Skin epidermis (tissue), 12 donors: ENCODE measurements at regions not wholly inside any gene's neighbourhood (a gene's known extent, or its start where the extent isn't known, plus 50 kb on each side); places are given as distances from the start of the nearest gene placed in this dataset.

Experiments
- H3K27ac ChIP-seq, 21 experiments: fragments of 200-600 bp; sonication (generic) in 11 of 21; one replicate each; pipeline ENCODE4 v1.5.0; 2020; ENCODE audit warnings: mild to moderate bottlenecking in 3 of 21, inconsistent platforms in 2 of 21, moderate library complexity in 2 of 21
- H3K4me3 ChIP-seq, 7 experiments: fragments of 200-600 bp; sonication (generic) in 2 of 7; one replicate each; pipeline ENCODE4 v1.5.0; 2020; ENCODE audit warnings: inconsistent platforms in 2 of 7, mild to moderate bottlenecking in 2 of 7, moderate library complexity in 1 of 7

DNA sequence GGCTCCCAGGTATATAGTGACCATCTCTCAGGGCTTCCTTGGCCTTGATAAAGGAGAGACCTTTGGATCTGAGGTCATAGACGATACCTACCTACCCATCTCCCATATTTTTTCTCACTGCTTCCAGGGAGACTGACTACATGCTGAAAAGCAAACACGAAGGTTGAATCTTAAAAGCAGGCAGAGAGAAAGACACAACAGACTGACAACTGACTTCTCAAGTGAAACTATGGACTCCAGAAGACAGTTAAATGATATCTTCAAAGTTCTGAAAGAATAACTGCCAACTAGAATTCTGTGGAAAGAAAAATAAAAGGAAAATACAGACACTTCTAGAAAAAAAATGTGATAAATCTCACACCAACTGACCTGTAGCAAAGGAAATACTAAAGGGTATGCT lies 76.5 kb upstream of the HAAO start:
- Histone ChIP-seq H3K27ac (peak overlapping the region in 2 of 21 experiments; percentile 68 to 79), H3K4me3 (no peak overlapping the region)

DNA sequence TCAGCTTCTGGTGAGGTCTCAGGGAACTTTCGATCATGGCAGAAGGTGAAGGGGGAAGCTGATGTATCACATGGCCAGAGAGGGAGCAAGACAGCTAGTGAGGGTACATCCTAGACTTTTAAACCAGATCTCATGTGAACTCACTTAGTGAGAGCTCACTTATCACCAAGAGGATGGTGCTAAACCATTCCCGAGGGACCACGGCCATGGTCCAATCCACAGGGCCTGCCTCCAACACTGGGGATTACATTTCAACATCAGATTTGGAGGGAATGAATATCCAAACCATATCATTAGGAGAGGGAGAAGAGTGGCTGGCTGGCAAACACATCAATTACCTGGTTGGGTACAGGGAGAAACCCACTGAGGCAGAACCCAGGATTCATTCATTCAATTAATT lies 75.7 kb upstream of the HAAO start:
- Histone ChIP-seq H3K4me3 (no peak overlapping the region), H3K27ac (peak overlapping the region in 10 of 21 experiments; percentile 28 to 82 (median 57))

DNA sequence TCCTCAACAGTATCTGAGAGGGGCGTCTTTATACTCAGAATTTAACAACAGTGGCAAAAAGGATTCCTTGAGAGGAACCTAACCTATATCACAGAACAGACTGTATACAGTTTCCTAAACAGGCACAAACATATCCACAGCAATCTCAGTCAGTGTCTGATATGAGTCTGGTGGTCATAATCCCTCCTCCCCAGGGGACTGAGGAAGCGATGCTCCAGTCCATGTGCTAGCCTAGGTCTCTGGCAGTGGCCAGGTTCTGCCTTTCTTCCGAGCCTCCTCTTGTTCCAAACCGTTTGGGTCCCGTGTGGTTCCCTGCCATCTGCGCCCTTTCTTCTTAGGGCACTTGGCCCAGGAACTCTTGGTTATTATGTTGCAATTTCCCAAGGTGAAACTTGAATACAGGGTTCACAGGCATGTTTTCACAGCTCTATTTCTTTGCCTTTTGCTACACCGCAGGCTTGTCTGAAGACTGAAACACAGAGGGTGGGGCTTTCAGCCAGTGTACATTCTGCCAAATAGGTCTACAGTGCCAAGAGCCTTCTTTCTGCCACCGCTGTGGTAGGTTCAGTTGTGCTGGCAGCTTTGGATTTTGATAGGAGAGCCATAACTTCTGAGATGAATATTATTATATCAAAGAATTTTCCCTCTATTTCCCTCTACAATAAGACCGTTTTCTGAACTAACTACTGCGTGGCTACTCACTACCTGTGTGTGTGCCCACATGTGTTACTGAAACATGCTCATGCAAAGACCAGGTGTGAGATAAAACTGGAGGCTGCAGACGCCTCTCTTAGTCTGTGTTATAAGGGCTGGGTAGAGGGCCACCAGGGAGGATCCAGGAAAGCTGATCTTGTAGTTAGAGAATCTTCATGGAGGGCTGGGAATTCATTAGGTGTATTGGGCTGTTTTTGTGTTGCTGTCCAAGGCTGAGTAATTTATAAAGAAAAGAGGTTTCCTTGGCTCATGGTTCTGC lies 75.0 kb upstream of the HAAO start:
- Histone ChIP-seq H3K4me3 (no peak overlapping the region), H3K27ac (peak overlapping the region in 18 of 21 experiments; percentile 0 to 82 (median 68))

DNA sequence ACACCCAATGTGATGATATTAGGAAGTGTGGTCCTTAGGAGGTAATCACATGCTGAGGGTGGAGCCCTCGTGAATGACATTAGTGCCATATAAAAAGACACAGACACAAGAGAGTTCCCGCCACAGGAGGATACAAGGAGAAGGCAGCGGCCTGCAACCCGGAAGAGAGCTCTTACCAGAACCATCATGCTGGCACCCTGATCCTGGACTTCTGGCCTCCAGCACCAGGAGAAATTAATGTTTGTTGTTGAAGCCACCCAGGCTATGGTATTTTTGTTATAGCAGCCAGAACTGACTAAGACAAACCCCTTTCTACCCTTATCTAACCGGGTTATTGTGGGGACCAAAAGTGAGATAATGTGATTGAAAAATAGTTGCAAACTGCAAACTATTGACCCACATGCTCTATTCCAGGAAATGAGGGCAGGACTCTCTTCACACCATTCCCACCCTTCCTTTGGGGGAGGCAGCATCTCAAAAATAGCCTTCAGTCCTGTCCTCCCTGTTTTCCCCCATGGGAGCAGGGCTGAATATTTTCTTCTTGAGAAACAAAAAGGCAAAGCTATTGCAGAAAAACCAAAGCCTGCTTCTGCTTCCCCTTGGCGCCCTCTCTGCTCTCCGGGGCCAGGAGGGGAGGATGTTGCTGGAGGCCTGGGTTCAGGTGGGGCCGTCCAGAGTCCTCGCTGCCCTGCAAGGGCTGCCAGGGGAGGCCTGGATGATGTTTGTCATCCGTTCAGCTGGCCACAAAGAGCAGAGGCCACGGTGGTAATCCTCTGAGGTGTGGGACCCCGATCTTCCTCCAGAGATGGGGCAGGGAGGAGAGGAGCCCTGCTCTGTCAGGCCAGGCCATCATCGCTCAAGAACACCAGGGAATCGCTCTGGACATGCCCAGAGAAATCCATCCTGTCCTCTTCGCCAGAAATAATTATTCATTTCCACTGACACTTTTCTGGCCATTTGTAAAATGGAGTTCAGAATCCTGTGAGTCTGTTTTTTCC lies 73.8 kb upstream of the HAAO start:
- peak overlapping the region in 20 of 21 experiments; percentile 0 to 82 (median 66) for H3K27ac ChIP-seq

DNA sequence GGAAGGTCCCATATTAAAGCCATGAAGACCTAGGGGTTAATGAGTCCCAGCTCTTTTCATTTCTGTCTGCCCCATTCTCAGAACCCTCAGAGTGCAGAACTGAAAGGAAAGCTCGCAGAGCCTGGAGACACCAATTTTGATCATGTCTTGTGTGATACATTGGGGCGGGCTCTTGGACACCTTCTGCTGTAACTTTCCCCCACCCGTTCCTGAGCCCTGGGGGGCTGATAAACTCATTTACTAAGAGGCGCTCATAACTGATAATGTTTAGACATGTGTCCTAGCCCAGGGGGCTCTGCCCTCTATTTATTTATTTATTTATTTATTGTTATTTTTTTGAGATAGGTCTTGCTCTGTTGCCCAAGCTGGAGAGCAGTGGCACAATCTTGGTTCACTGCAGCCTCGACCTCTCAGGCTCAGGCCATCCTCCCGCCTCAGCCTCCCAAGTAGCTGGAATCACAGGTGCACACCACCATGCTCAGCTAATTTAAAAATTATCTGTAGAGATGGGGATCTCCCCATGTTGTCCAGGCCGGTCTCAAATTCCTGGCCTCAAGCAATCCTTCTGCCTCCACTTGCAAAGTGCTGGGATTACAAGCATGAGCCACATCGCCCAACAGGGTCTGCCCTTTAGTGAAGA lies 72.4 kb upstream of the HAAO start:
- Histone ChIP-seq H3K4me3 (no peak overlapping the region), H3K27ac (no peak overlapping the region)

More for the DNA sequence above, 73.8 kb upstream of the HAAO start:
- no peak overlapping the region for H3K4me3 ChIP-seq

DNA sequence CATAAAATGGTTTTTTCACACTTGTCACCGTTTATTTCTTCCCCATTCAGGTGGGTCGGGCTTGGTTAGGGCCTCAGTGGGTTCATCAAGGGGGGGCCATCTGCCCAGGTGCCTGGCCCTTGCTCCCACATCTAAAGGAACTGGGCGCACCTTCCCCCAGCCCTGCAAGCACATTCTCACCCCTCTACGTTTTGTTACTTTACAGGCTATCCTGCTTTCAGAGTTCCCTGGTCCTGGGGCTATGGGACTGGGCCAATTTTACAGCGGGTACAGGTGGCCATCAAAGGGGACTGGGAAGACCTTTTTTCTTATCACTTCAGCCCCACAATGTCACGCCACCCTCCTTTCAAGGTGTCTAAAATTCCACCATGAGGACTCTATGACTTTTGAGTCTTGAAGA lies 71.8 kb upstream of the HAAO start:
- Histone ChIP-seq H3K27ac (no peak overlapping the region), H3K4me3 (no peak overlapping the region)

DNA sequence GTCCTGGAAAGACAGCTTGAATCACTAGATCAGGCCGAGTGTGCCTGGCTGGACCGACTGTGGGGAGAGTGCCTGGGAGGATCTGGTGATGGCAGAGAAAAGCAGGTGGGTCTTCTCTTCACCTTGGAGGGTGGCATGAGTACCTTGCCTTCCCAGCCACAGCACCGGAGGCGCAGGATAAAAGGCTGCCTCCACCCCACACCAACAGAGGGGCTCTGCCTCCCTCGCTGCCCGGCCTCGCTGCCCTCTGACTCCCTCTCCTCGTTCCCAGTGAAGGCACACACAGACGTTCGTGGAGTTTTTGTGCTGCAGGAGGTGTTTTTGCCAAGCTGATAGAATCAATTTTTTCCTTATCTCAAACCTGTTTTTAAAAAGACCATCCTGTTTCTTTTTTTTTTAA lies 71.4 kb upstream of the HAAO start:
- no peak overlapping the region for H3K27ac ChIP-seq
- no peak overlapping the region for H3K4me3 ChIP-seq

DNA sequence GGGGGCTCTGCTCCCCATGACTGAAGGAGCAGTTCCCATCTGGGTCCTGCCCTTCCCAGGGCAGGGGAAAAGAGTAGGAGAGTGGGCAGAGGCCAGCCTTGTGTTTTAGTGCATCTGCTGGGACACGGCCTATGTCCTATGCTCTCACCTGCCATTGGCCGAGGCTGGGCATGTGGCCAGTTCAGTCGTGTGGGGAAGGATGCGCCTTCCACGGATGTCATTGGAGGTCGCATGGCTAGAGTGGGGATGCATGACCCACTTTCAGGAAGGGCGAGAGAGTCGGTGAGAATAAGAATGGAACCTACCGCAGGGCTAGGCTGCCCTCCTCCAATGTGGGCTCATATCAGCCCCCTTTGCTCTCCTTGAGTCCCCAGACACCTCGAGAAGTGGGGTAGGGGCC lies 70.9 kb upstream of the HAAO start:
- H3K27ac ChIP-seq: no peak overlapping the region

DNA sequence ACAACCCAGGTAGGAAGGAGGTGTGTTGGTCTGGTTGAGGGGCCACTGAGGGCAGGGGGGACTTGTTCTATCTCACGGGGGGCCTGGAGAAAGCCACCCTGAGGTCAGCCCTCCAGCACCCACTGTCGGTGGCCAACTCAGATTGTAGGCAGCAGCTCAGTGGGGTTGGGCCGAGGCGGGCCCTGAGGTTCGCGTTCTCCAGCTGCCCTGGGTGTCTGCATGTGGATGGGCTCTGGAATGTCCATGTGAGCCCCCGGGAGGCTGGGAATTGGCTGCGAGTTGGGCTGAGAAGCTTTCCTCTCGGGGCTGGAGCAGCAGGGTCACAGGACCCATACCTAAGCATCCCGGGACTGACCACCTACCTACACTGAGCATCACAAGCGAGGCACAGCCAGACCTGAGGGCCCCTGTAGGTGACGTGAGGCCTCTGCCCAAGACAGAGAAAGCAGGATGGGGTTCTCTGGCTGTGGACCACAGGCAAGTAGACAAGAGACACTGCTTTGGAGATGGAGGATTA lies 70.3 kb upstream of the HAAO start:
- Histone ChIP-seq H3K4me3 (no peak overlapping the region), H3K27ac (no peak overlapping the region)

More for the DNA sequence above, 70.9 kb upstream of the HAAO start:
- H3K4me3 ChIP-seq: no peak overlapping the region

DNA sequence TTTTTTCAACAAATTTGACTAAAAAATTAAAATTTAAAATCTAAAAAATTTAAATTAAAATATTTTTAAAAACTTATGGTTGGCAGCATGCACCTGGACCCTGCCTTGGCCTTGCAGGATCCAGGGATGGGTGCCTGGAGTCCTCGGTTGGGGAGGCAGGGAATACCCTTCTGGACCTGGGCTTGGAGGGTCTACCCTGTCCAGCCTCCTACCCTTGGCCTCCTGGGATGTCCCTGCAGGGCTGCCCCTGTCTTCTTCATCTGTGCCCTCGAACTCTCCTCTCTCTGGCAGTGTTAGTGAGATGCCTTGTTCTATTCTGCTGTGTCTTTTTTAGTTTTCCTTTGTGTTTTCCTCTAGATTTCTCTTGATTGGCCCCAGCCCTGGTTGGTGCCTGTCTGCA lies 68.9 kb upstream of the HAAO start:
- no peak overlapping the region for H3K4me3 ChIP-seq
- peak overlapping the region in 1 of 21 experiments; percentile 11 for H3K27ac ChIP-seq

DNA sequence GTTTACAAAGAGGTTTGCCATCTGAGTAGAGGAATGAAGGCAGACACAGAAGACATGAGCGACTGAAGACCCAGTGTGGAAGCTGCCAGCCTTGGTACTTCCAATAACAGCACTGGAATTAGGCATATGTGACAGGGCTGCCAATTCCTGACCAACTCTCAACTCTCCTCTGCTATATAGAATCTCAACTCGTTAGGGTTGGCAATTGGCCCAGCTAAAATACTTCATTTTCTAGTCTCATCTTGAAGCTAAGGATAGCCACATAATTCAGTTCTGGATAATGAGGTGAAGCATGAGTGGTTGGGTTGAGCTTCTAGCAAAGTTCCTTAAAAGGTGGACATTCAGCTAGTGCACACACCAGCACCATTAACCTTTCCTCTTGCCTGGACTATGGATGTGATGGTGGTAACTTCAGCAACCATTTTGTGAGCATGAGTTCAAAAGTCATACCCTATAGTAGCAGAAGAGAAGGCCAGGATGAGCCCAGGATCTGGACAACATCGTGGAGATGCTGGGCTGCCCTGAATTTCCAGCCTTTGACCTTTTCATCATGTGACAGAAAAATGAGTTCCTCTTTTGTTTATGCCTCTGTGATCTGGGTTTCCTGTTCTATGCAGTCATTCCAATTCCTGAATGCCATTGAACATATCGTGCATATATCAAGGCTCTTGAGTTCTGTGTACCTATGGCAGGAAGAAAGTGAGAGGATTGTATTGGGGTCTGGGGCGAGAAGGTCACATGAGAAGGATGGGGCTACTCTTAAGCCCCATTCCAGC lies 68.1 kb upstream of the HAAO start:
- Histone ChIP-seq H3K27ac (peak overlapping the region in 2 of 21 experiments; percentile 30 to 89), H3K4me3 (no peak overlapping the region)

DNA sequence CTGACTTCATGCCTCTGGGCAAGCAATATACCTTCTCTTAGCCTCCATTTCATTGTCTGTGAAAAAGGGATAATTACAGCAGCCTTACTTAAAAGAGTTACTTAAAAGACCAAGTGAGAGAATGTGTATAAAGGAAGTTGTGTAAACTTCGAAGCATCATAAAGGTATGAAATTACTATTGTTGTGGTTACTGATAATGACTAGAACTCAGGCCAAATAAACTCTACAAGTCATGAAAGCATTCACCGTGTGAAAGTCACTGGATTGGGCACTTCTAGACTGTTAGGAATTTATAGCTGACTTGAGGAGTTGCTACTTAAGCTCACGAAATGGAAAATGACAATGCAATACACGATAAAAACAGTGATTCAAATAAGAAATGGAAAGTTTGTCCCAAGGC lies 67.4 kb upstream of the HAAO start:
- Histone ChIP-seq H3K4me3 (no peak overlapping the region), H3K27ac (peak overlapping the region in 2 of 21 experiments; percentile 22 to 89)

DNA sequence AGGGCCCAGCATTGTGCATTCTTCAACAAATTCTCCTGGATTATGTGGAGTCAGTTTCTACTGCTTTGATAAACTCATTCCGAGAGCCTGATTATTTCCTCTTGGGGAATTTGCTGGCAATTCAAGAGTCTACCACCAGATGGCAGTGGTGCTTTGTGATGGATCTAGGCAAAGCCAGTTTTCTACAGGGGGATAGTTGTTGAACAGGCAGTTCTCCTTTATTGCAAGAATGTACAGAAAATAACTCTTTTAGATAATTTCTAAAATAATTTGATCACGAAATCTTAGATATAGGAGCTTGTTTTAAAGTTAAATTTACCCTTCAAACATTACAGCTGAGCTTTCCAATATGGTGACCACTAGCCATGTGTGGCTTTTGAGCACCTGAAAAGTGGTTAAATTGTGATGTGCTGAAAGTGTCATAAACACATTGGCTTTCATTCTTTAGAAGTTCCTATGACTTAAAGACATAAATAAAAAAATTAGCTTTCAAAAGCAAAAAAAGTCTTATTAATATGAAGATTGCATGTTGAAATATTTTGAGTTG lies 66.7 kb upstream of the HAAO start:
- Histone ChIP-seq H3K27ac (peak overlapping the region in 2 of 21 experiments; percentile 16 to 89), H3K4me3 (no peak overlapping the region)

DNA sequence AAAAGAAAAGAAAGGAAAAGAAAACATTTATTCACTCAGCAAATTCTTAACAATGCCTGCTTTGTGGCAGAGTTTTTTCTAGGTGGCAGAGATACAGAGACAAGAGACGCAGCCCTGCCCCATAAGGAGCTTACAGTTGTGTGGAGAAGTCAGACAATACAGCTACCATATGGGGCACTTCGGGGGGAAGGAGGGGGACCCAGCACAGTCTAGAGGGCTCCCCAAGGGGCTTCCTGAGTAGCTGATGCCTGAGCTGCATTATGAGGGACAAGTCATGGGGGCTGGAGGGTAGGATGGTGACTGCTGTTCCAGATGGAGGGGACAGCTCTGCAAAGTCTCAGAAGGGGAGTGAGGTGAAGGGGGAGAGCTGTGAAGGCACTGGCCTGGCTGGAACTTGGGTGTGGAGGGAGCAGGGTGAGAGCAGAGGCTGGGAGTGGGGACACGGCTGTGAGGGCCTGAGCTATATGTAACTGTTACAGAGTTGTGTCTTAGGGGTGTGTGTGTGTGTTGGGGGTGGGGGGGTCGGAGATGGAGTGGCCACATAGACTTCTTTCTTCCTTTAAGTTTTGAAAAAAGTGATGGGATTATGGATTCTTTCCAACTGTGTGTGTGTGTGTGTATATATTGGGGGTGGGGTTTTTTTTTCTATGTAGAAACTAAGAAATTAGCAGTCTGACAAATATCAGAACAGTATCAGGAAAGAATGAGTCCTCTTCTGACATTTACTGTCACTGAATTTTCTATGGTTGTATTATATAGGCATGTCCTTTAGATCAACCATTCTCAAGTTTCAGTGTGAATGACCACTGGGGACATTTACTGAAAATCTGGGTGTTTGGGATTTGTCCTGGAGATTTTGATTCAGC lies 66.0 kb upstream of the HAAO start:
- Histone ChIP-seq H3K27ac (peak overlapping the region in 10 of 21 experiments; percentile 5 to 89 (median 39)), H3K4me3 (no peak overlapping the region)

DNA sequence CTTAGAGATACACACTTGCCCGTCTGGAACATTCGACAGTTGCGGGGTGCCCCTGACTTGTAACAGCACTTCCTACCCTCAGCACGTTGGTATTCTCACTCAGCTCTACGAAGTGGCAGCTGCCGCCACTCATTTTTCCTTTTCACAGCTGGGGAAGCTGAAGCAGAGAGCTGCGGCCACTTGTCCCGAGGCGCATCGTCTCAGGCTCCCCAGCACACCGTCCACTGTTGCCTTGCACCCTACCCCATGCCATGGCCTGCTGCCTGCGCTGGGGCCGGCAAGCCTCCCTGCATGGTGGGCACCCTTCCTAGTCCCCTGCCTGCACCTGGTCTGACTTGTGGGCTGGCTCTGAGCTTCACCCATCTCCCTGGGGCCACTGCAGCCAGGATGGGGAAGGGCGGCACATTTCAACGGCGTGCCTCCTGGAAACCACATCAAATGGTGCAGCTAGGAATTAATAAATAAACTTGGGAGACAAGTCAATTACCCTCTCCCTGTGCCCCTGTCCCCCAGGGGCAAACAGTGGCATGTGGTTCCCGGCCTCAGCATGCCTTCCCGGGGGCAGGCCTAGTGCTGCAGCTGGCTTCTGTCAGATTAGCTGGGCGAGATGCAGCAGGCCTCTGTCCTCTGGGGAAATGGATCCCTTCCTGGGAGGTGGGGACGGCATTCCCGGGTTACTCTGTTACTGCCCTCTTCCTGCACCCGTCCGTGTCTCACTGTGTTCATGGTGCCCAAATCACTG lies 64.7 kb upstream of the HAAO start:
- H3K4me3 ChIP-seq: no peak overlapping the region
- peak overlapping the region in 17 of 21 experiments; percentile 10 to 89 (median 52) for H3K27ac ChIP-seq

DNA sequence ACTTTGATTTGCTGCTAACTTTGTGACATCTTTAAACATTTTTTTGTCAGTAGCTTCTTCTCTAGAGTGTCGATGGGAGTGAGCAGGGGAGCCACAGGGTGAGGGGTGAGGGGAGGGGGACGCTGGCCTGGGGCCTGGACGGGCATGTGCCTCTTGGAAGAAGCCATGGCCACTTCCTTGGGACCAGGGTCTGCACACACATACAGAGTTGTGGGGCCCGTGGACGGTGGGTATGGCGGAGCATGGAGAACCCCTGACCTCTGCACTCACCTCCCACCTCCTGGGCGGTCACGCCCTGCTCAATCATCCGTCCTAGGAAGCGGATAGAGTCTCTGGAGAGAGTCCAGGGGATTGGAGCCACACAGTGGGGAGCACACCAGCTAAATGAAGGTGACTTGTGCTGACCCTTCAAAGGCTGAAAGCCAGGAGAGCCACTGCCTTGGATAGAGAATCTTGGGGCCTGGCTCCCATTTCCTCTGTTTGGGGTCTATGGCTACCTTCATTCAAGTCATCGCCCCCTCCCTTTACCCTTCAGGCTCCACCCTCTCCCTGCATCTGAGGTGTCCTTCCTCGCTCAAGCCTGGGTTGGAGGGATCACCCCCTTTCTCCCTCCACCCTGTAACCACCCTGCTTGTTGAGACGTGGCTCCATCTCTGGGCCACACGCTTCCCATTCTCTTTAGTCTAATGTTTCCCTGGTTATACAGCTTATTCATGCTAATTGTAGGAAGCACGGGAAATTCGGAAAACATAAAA lies 63.9 kb upstream of the HAAO start:
- Histone ChIP-seq H3K4me3 (no peak overlapping the region), H3K27ac (peak overlapping the region in 18 of 21 experiments; percentile 6 to 89 (median 56))
